Retinal pigment epithelial cell (primary cell): ENCODE measurements at regions not wholly inside any gene's neighbourhood (a gene's known extent, or its start where the extent isn't known, plus 50 kb on each side); places are given as distances from the start of the nearest gene placed in this dataset.

Experiments
- DNase-seq: peaks from one replicate; pipeline ENCODE4 v3.0.0-alpha.2; 2010; ENCODE audit warnings: low read depth
- H3K4me3 ChIP-seq: 2 replicates; pipeline ENCODE4 v1.5.1; 2011; ENCODE audit warnings: mild to moderate bottlenecking, low read length, control low read depth, moderate library complexity
- CTCF ChIP-seq: conservative IDR thresholded peaks from 2 replicates; pipeline ENCODE4 v1.5.1; 2011; ENCODE audit warnings: low read depth, low read length, control low read depth, inconsistent platforms

GRCh38 chr4:184879271-184879670 is 53.5 kb upstream of the ACSL1 start:
- no peak for DNase-seq
- H3K4me3 ChIP-seq, result no peak overlapping the region
- no peak for TF ChIP-seq CTCF

GRCh38 chr4:184882276-184882675 is 56.5 kb upstream of the ACSL1 start:
- H3K4me3 ChIP-seq, result no peak overlapping the region
- no peak for TF ChIP-seq CTCF
- DNase-seq, result no peak

- TF ChIP-seq CTCF, result no peak
- DNase-seq, result no peak
- H3K4me3 ChIP-seq, result no peak overlapping the region
These were observed 57.3 kb upstream of the ACSL1 start for GRCh38 chr4:184883024-184883423.

GRCh38 chr4:184884883-184885282 is 59.1 kb upstream of the ACSL1 start:
- DNase-seq, result no peak
- no peak overlapping the region for H3K4me3 ChIP-seq
- TF ChIP-seq CTCF, result no peak

- H3K4me3 ChIP-seq, result no peak overlapping the region
- DNase-seq, result no peak
- no peak for TF ChIP-seq CTCF
These were observed 59.8 kb upstream of the ACSL1 start for GRCh38 chr4:184885602-184886001.

- DNase-seq, result no peak
- TF ChIP-seq CTCF, result no peak
These were observed 61.6 kb upstream of the ACSL1 start for GRCh38 chr4:184887333-184887732.

GRCh38 chr4:184887947-184888346 is 62.2 kb upstream of the ACSL1 start:
- no peak for DNase-seq
- TF ChIP-seq CTCF, result no peak

More at GRCh38 chr4:184887333-184887732, 61.6 kb upstream of the ACSL1 start:
- no peak overlapping the region for H3K4me3 ChIP-seq

More at GRCh38 chr4:184887947-184888346, 62.2 kb upstream of the ACSL1 start:
- H3K4me3 ChIP-seq, result no peak overlapping the region
